Endothelial cell of umbilical vein (primary cell): ENCODE measurements at regions not wholly inside any gene's neighbourhood (a gene's known extent, or its start where the extent isn't known, plus 50 kb on each side); places are given as distances from the start of the nearest gene placed in this dataset.

ENCODE experiments used
- EZH2 ChIP-seq: IDR thresholded peaks from 2 replicates; pipeline ENCODE4 v1.6.1; 2012; ENCODE audit warnings: borderline replicate concordance, low read depth, mild to moderate bottlenecking, moderate library complexity, low read length, inconsistent platforms; ENCODE audit not compliant: severe bottlenecking
- POLR2A ChIP-seq: IDR thresholded peaks from 2 replicates; pipeline ENCODE4 v1.6.1; 2012; ENCODE audit warnings: low read depth, mild to moderate bottlenecking, control low read depth, low read length
- POLR2AphosphoS5 ChIP-seq: IDR thresholded peaks from 2 replicates; pipeline ENCODE4 v1.6.1; 2012; ENCODE audit warnings: low read depth, mild to moderate bottlenecking, control low read depth, low read length, moderate library complexity; ENCODE audit not compliant: insufficient read depth
- TF ChIP-seq, protein P1 (sequence below), 2 donors: IDR thresholded peaks; 1 replicate in 1 of 2; 2 replicates in 1 of 2; pipeline ENCODE4 v1.5.1; 2011; ENCODE audit warnings: low read length in 2 of 2, mild to moderate bottlenecking in 2 of 2, moderate library complexity in 2 of 2, control low read depth in 1 of 2, inconsistent platforms in 1 of 2, low read depth in 1 of 2; ENCODE audit not compliant: insufficient read depth in 1 of 2; ENCODE audit errors: extremely low read depth in 1 of 2

DNA sequence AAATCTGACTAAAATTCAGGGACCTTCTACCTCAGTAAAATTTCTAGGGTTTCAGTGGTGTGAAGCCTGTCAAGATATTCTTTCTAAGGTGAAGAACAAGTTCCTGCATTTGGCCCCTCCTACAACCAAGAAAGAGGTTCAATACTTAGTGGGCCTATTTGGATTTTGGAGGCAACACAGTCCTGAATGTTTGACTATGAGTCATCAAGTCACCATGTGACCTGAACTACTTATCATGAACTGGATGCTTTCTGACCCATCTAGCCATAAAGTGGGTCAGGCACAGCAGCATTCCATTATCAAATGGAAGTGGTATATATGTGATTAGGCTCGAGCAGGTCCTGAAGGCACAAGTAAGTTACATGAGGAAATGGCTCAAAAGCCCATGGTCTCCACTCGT, 163.0 kb upstream of the IRS2 start:
- TF ChIP-seq, protein P1, sequence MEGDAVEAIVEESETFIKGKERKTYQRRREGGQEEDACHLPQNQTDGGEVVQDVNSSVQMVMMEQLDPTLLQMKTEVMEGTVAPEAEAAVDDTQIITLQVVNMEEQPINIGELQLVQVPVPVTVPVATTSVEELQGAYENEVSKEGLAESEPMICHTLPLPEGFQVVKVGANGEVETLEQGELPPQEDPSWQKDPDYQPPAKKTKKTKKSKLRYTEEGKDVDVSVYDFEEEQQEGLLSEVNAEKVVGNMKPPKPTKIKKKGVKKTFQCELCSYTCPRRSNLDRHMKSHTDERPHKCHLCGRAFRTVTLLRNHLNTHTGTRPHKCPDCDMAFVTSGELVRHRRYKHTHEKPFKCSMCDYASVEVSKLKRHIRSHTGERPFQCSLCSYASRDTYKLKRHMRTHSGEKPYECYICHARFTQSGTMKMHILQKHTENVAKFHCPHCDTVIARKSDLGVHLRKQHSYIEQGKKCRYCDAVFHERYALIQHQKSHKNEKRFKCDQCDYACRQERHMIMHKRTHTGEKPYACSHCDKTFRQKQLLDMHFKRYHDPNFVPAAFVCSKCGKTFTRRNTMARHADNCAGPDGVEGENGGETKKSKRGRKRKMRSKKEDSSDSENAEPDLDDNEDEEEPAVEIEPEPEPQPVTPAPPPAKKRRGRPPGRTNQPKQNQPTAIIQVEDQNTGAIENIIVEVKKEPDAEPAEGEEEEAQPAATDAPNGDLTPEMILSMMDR (IDR thresholded peaks at IDR 0.05; ENCODE audit: extremely low read depth in 1 of 2, insufficient read depth in 1 of 2, low read depth in 1 of 2, low read length in 2 of 2) = no peak
- TF ChIP-seq POLR2A (no peak), EZH2 (no peak), POLR2AphosphoS5 (no peak)
